ENCODE measurements at regions not wholly inside any gene's neighbourhood (a gene's known extent, or its start where the extent isn't known, plus 50 kb on each side); places are given as distances from the start of the nearest gene placed in this dataset.

DNA sequence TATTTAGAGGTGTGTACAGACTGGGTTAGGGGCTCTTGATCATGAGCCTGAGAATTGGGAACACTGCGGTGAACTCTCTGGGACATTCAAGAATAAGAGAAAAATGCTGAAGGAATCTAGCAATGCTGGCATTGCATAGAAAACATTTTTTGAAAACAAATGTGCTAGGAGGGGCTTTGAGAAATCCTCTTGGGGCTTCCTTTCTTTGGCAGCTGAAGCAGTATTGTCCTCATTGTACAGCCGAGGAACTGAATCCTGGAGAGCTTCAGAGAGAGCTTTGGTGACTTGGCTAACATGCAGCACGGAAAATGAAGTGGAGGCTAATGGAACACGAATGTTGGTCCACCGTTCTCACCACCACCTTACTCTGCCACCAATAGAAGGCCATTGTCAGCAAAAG is 107.3 kb upstream of the EFEMP1 start:
- TF ChIP-seq POLR2AphosphoS5 (IDR thresholded peaks at IDR 0.05; ENCODE audit: borderline replicate concordance, low read depth, low read length) = no peak
- TF ChIP-seq EZH2 (IDR thresholded peaks at IDR 0.05) = no peak
